Stomach (tissue), 4 donors: ENCODE measurements at regions not wholly inside any gene's neighbourhood (a gene's known extent, or its start where the extent isn't known, plus 50 kb on each side); places are given as distances from the start of the nearest gene placed in this dataset.

Experiments
- POLR2A ChIP-seq, 4 donors: fragments of 450-650 bp; IDR thresholded peaks; one replicate each; pipeline ENCODE4 v1.6.1; 2016; ENCODE audit warnings: antibody characterized with exemption in 4 of 4, control low read depth in 2 of 4, mild to moderate bottlenecking in 1 of 4, moderate library complexity in 1 of 4
- POLR2AphosphoS5 ChIP-seq, 3 donors: sonication (generic); formaldehyde crosslinking; IDR thresholded peaks; one replicate each; pipeline ENCODE4 v1.6.1; 2016; ENCODE audit warnings: antibody characterized with exemption in 3 of 3

DNA sequence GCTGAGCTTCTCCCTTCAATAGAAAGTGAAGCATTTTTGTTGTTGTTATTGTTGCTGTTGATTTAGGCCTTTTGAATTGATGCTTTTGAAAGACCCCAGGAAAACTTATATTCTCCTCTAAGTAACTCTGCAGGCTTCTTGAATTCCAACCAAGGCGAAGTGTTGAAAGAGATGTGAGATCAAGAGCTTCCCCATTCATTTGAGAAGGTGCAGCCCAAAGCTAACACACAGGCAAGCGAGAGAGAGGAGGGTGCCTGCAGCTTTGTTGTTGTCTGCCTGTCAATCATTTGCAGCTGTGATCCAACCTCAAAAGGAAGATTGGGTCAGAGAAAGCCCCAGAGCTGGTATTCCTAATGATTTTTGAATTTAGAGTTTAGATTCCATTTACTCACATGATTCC is 963.6 kb upstream of the CNTNAP5 start:
- TF ChIP-seq POLR2AphosphoS5 (IDR thresholded peaks at IDR 0.05): no peak
- TF ChIP-seq POLR2A (IDR thresholded peaks at IDR 0.05): no peak
